ENCODE measurements at regions not wholly inside any gene's neighbourhood (a gene's known extent, or its start where the extent isn't known, plus 50 kb on each side); places are given as distances from the start of the nearest gene placed in this dataset.

DNA sequence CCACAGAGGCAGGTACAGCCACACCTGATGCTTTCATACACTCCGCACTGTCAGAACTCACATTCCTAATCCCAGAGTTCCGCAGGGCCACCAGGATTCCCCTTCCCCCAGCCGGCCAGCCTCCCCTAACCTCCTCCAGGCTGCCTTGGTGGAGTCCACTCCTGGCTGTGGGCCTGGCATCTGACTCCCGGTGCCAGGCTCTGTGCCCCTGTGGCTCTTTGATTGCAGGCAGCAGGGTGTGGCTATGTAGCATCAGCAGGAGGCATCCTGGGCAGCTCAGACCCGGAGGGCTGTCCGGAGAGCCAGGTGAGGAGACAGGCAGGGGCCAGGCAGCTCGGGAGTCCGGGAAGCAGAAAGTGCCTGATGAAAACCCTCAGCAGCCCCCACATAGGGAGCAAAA is 1432.9 kb downstream of the BRD1 start:
- TF ChIP-seq, protein P1, sequence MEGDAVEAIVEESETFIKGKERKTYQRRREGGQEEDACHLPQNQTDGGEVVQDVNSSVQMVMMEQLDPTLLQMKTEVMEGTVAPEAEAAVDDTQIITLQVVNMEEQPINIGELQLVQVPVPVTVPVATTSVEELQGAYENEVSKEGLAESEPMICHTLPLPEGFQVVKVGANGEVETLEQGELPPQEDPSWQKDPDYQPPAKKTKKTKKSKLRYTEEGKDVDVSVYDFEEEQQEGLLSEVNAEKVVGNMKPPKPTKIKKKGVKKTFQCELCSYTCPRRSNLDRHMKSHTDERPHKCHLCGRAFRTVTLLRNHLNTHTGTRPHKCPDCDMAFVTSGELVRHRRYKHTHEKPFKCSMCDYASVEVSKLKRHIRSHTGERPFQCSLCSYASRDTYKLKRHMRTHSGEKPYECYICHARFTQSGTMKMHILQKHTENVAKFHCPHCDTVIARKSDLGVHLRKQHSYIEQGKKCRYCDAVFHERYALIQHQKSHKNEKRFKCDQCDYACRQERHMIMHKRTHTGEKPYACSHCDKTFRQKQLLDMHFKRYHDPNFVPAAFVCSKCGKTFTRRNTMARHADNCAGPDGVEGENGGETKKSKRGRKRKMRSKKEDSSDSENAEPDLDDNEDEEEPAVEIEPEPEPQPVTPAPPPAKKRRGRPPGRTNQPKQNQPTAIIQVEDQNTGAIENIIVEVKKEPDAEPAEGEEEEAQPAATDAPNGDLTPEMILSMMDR (IDR thresholded peaks at IDR 0.05; ENCODE audit: insufficient read depth, low read length, poor library complexity, severe bottlenecking) = no peak
- no peak for TF ChIP-seq EZH2phosphoT487 (conservative IDR thresholded peaks at IDR 0.05; ENCODE audit: low read length)
